HG03108 (cell line): ENCODE measurements at regions not wholly inside any gene's neighbourhood (a gene's known extent, or its start where the extent isn't known, plus 50 kb on each side); places are given as distances from the start of the nearest gene placed in this dataset.

Source experiments
- ATAC-seq: cut with Tn5 transposase; IDR thresholded peaks from one replicate; pipeline ENCODE4 v1.9.1; 2021; ENCODE audit warnings: moderate library complexity; ENCODE audit not compliant: unreplicated experiment

DNA sequence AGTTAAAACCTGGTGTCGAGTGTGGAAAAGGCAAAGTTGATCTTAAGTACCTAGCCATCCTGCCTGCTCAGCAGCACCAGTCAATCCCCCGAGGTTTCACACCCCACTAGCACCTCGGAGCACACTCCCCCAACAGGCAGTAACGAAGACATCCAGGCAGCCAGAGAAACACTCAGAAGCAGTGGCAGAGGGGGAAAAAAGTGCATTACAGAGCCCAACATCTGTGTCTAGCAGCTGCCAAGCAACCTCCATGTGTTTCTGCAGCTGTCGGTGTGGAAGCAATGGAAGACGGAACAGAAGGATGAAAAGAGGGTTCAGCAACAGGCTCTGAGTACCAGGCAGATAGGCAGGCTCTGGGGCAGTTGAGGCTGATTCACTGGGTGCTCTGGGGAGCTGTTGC lies 73.4 kb upstream of the PROX1 start:
- ATAC-seq = no peak

DNA sequence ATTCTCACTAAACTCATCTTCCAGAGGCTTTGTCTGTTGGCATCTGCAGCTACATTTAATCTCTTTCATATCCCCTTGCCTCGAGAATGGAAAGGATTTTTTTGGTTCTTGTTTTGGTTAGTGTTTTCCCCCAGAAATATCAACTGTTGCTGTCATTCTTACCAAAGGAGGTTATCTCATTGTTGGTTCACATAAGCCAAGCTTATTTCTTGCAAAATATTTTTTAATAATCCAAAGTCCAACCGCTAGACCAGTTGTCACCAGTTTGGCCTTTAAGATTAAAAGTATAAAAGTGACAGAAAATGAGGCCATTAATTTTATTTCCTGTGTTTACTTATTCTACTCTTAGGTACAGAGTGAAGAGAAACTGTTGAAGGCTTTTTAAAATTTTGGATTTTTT lies 66.5 kb upstream of the PROX1 start:
- ATAC-seq = no peak

GRCh38 chr1:213921712-213922111 lies 66.1 kb upstream of the PROX1 start:
- ATAC-seq = no peak

GRCh38 chr1:213925531-213926182 lies 62.1 kb upstream of the PROX1 start:
- ATAC-seq = no peak

DNA sequence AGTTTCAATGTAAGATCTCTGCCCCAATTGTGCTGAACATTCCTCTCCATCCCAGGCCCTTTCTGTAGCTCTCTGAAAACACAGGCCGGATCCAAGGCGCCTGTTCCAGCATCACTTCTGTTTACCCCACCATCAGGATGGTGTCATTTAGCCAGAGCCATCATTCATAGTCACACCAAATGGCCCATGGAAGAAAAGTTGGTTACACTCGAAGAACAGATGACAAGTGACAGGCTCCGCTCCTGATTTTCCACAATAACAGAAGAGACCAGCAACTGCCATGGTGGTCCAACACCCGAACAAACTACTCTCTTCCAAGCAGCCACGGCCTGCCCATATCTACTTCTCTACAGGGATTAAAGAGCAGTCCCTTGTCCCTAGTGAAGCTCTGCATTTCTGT lies 59.9 kb upstream of the PROX1 start:
- ATAC-seq = no peak

DNA sequence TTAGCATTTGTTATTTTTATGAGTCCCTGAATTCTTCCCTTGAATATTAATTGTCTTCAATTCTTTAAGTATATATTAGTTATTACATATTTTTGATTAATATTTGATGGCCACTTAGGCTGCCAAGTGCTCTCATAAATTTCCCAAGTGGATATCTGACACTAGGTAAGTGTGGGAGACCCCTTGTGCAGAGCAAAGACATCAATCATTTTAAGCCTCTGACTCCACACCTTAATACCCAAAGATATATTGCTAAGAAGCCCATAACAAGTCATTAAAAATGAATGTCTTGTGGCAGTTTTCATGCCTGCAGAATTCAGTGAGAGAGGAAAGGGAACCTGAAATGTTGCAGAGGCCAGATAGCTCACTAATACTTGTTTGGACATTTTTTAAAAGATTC lies 58.4 kb upstream of the PROX1 start:
- ATAC-seq = no peak

GRCh38 chr1:213931836-213932235 lies 55.9 kb upstream of the PROX1 start:
- no peak for ATAC-seq

GRCh38 chr1:213933336-213933735 lies 54.4 kb upstream of the PROX1 start:
- ATAC-seq = no peak

- no peak for ATAC-seq
These were observed 53.1 kb upstream of the PROX1 start for GRCh38 chr1:213934649-213935048.

- no peak for ATAC-seq
These were observed 51.2 kb upstream of the PROX1 start for GRCh38 chr1:213936571-213936970.
